ENCODE measurements at regions not wholly inside any gene's neighbourhood (a gene's known extent, or its start where the extent isn't known, plus 50 kb on each side); places are given as distances from the start of the nearest gene placed in this dataset.

DNA sequence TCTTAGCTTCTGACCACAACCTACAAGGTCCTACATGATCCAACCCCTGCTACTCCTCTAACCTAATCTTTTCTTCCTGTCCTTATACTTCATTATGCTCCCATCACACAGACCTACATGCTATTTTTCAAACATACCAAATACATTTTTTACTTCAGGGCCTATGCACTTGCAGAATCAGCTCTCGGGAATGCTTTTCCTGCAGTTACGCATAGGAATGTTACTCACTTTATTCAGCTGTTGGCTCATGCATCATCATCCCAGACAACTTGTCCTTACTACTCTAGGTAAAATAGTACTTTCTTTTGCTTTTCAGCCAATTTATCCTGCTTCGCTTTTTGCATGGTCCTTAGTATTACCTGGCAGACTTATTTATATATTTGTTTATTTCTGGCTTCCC is 105.6 kb downstream of the OXSM start:
- Histone ChIP-seq H3K4me3 (ENCODE audit: low read depth, low read length) (no peak overlapping the region), H3K36me3 (ENCODE audit: control insufficient read depth, insufficient read depth, low read length) (no peaks in the 10 kb centered on the region), H3K27ac (ENCODE audit: low read depth, low read length) (no peak overlapping the region), H3K9ac (ENCODE audit: low read length) (no peak overlapping the region), H3K27me3 (ENCODE audit: control insufficient read depth, insufficient read depth, low read length) (no peaks in the 10 kb centered on the region), H3K4me1 (ENCODE audit: control insufficient read depth, insufficient read depth, low read length) (peaks cover 9% of the 10 kb centered on the region), H3K9me3 (ENCODE audit: control insufficient read depth, insufficient read depth, low read depth, low read length) (no peaks in the 10 kb centered on the region)

DNA sequence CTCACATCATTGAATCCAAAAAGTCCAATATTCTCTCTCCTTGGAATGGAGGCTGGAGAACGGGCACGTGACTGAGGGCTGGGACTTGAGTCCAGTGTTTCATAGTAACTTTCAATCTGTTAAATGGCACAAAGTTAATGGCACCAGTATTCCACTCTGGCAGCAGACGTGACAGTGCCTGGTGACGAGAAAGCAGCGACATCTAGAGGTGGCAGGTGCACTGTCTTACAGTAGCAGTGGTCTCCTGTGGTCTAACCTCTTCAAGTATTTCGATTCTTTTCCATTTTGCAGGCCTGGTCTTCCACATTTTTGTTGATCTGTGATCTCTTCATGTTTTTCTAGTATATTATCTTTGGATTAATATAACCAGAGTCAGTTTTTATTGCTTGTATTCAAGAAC is 107.1 kb downstream of the OXSM start:
- no peaks in the 10 kb centered on the region for H3K27me3 ChIP-seq (ENCODE audit: control insufficient read depth, insufficient read depth, low read length)
- no peak overlapping the region for H3K9ac ChIP-seq (ENCODE audit: low read length)
- no peaks in the 10 kb centered on the region for H3K36me3 ChIP-seq (ENCODE audit: control insufficient read depth, insufficient read depth, low read length)
- no peaks in the 10 kb centered on the region for H3K9me3 ChIP-seq (ENCODE audit: control insufficient read depth, insufficient read depth, low read depth, low read length)
- peaks cover 9% of the 10 kb centered on the region for H3K4me1 ChIP-seq (ENCODE audit: control insufficient read depth, insufficient read depth, low read length)
- H3K4me3 ChIP-seq (ENCODE audit: low read depth, low read length) = no peak overlapping the region
- H3K27ac ChIP-seq (ENCODE audit: low read depth, low read length) = no peak overlapping the region

DNA sequence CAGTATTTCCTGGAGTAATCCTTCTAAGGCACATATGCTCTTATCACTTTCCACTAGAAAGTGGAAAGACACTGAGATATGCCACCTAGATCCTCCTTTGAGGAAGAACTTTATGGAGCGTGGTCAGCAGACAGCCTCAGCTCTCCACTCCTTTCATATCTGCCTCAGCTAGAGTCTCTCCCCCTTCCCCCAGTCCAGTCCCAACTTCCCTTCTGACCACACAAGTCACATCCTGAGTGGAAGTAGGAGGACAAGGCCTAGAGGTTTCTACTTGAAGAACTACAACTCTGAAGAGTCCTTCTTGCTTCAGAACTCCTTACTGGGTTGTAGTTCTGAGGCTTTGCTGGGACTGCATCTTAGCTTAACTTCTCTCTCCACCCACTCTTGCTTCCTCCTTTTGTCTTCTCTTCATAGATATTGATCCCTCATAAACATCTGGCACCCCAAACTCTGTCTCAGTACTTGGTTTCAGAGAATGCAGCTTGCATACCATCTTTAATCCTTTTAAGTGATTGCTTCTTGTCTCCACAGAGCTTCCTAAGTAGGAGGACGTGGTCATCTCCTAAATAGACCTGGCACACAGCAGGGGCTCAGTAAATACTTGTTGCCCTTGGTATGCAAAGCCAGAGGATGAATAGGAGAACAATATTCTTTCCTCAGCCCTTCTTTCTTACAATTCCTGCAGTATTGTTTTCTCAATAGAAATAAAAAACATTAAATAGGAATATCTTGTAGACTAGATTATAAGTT is 109.6 kb downstream of the OXSM start:
- Histone ChIP-seq H3K9me3 (ENCODE audit: control insufficient read depth, insufficient read depth, low read depth, low read length) (no peaks in the 10 kb centered on the region), H3K36me3 (ENCODE audit: control insufficient read depth, insufficient read depth, low read length) (no peaks in the 10 kb centered on the region), H3K27ac (ENCODE audit: low read depth, low read length) (no peak overlapping the region), H3K4me3 (ENCODE audit: low read depth, low read length) (no peak overlapping the region), H3K4me1 (ENCODE audit: control insufficient read depth, insufficient read depth, low read length) (peaks cover 15% of the 10 kb centered on the region), H3K27me3 (ENCODE audit: control insufficient read depth, insufficient read depth, low read length) (no peaks in the 10 kb centered on the region), H3K9ac (ENCODE audit: low read length) (no peak overlapping the region)

DNA sequence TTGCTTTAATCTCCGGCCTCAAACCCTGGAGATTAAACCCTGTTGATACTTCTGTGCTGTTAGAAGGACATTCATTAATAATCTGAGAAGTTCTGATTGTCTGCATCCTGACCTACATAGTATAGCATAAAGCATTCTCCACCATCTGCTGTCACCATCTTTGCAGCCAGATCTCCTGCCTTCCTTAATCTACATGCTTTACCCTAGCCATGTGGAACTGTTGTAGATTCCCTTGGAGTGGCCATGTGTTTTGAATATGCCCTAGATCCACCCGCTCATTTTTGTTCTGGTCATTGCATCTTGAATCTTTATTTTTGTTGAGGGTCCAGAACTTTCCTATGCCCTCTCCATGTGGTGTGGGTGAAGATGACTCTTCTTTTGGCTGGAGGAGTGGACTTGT is 110.3 kb downstream of the OXSM start:
- Histone ChIP-seq H3K36me3 (ENCODE audit: control insufficient read depth, insufficient read depth, low read length) (no peaks in the 10 kb centered on the region), H3K27me3 (ENCODE audit: control insufficient read depth, insufficient read depth, low read length) (no peaks in the 10 kb centered on the region), H3K9ac (ENCODE audit: low read length) (no peak overlapping the region), H3K9me3 (ENCODE audit: control insufficient read depth, insufficient read depth, low read depth, low read length) (no peaks in the 10 kb centered on the region), H3K27ac (ENCODE audit: low read depth, low read length) (no peak overlapping the region), H3K4me3 (ENCODE audit: low read depth, low read length) (no peak overlapping the region), H3K4me1 (ENCODE audit: control insufficient read depth, insufficient read depth, low read length) (peaks cover 16% of the 10 kb centered on the region)

DNA sequence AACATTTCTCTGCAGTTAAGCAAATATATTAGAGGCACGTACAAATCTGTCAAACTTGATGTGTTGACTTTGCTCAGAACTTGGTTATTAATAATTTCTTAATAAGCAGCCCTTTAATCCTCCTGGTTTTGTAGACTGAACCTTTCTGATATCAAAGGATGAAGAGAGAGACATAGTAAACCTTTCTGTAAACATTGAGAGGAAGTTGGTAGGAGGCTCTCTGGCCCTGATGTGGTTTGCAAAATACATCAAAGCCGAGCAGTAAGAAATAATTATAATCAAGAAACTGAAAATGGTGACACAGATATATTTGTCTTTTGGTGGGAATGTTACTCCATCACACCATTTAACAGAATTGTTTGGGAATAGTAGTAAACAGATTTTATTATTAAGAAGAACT is 111.9 kb downstream of the OXSM start:
- no peaks in the 10 kb centered on the region for H3K36me3 ChIP-seq (ENCODE audit: control insufficient read depth, insufficient read depth, low read length)
- no peak overlapping the region for H3K4me3 ChIP-seq (ENCODE audit: low read depth, low read length)
- peaks cover 29% of the 10 kb centered on the region for H3K4me1 ChIP-seq (ENCODE audit: control insufficient read depth, insufficient read depth, low read length)
- H3K9ac ChIP-seq (ENCODE audit: low read length) = no peak overlapping the region
- no peaks in the 10 kb centered on the region for H3K9me3 ChIP-seq (ENCODE audit: control insufficient read depth, insufficient read depth, low read depth, low read length)
- H3K27me3 ChIP-seq (ENCODE audit: control insufficient read depth, insufficient read depth, low read length) = no peaks in the 10 kb centered on the region
- no peak overlapping the region for H3K27ac ChIP-seq (ENCODE audit: low read depth, low read length)

DNA sequence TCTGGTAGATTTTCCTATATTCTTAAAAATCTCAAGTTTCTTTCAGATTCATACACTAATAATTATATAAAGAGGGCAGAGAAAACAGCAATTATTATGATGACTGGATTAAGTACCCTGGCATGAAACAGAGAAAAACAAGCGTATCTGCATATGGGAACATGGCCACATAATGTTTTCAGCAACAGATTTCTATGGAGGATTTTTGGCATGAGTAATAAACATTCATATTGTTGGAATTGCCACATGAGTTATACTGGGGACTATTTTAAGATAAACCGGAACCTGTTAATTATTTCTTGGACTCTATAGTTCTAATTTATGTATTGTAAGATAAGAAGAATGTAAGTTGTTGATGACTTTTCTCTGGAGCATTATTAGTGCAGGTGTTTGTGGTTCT is 112.7 kb downstream of the OXSM start:
- H3K27me3 ChIP-seq (ENCODE audit: control insufficient read depth, insufficient read depth, low read length) = no peaks in the 10 kb centered on the region
- peaks cover 29% of the 10 kb centered on the region for H3K4me1 ChIP-seq (ENCODE audit: control insufficient read depth, insufficient read depth, low read length)
- no peaks in the 10 kb centered on the region for H3K9me3 ChIP-seq (ENCODE audit: control insufficient read depth, insufficient read depth, low read depth, low read length)
- H3K4me3 ChIP-seq (ENCODE audit: low read depth, low read length) = no peak overlapping the region
- no peak overlapping the region for H3K9ac ChIP-seq (ENCODE audit: low read length)
- no peak overlapping the region for H3K27ac ChIP-seq (ENCODE audit: low read depth, low read length)
- no peaks in the 10 kb centered on the region for H3K36me3 ChIP-seq (ENCODE audit: control insufficient read depth, insufficient read depth, low read length)

DNA sequence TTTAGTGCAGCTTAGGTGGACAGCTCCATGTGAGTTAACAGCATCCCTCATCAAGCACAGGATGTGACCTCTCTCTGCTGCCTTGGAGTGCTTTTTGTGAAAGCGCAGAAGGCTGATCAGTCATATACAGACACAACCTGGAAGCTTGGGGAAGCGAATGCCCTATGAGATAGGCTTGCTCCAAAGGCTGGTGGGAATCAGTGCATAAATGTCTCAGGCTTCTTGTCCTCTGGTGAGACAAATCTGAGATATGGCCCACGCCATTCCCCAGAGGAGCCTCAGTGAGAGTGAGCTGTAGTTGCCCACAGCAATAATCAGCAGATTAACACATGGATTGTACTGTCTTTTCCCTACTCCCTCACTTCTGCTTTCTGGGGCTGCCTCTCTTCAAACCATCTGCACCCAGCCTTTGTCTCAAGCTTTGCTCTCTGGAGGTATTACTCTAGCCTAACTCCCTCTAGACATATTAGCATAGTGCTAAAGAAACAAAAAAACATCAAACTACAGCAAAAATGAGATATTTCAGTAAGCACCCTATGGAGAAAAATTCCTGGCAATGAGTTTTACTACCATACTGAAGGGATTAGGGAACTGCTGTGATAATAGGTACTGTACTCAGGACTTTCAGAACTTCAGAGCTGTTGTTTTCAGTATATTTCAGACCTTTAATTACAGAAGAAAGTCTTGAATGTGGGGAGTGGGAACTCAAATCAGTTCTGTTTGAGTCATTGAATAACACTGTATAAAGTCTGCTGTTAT is 113.7 kb downstream of the OXSM start:
- peaks cover 29% of the 10 kb centered on the region for H3K4me1 ChIP-seq (ENCODE audit: control insufficient read depth, insufficient read depth, low read length)
- no peaks in the 10 kb centered on the region for H3K36me3 ChIP-seq (ENCODE audit: control insufficient read depth, insufficient read depth, low read length)
- H3K4me3 ChIP-seq (ENCODE audit: low read depth, low read length) = no peak overlapping the region
- H3K27ac ChIP-seq (ENCODE audit: low read depth, low read length) = no peak overlapping the region
- H3K9ac ChIP-seq (ENCODE audit: low read length) = no peak overlapping the region
- H3K9me3 ChIP-seq (ENCODE audit: control insufficient read depth, insufficient read depth, low read depth, low read length) = no peaks in the 10 kb centered on the region
- no peaks in the 10 kb centered on the region for H3K27me3 ChIP-seq (ENCODE audit: control insufficient read depth, insufficient read depth, low read length)

DNA sequence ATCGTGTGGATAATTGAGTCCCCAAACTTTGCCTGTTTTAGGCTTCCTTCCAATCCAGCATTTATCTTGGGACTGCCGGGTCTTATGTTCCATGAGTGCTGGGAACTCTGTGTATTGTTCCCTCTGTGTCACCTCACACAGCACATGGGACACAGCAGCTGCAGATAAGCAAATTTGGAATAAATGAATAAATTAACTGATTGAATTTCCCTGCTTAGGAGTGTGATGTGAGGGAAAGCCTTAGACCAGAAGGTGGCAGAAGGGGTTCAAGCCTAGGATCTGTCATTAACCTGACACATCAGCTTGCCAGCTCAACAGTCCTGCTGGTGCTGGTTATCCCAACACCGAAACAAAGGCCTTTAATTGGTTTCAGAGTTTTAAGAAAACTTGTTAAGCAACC is 114.3 kb downstream of the OXSM start:
- H3K27me3 ChIP-seq (ENCODE audit: control insufficient read depth, insufficient read depth, low read length) = no peaks in the 10 kb centered on the region
- H3K9ac ChIP-seq (ENCODE audit: low read length) = no peak overlapping the region
- H3K27ac ChIP-seq (ENCODE audit: low read depth, low read length) = no peak overlapping the region
- H3K36me3 ChIP-seq (ENCODE audit: control insufficient read depth, insufficient read depth, low read length) = no peaks in the 10 kb centered on the region
- H3K4me1 ChIP-seq (ENCODE audit: control insufficient read depth, insufficient read depth, low read length) = peaks cover 29% of the 10 kb centered on the region
- H3K9me3 ChIP-seq (ENCODE audit: control insufficient read depth, insufficient read depth, low read depth, low read length) = no peaks in the 10 kb centered on the region
- no peak overlapping the region for H3K4me3 ChIP-seq (ENCODE audit: low read depth, low read length)

DNA sequence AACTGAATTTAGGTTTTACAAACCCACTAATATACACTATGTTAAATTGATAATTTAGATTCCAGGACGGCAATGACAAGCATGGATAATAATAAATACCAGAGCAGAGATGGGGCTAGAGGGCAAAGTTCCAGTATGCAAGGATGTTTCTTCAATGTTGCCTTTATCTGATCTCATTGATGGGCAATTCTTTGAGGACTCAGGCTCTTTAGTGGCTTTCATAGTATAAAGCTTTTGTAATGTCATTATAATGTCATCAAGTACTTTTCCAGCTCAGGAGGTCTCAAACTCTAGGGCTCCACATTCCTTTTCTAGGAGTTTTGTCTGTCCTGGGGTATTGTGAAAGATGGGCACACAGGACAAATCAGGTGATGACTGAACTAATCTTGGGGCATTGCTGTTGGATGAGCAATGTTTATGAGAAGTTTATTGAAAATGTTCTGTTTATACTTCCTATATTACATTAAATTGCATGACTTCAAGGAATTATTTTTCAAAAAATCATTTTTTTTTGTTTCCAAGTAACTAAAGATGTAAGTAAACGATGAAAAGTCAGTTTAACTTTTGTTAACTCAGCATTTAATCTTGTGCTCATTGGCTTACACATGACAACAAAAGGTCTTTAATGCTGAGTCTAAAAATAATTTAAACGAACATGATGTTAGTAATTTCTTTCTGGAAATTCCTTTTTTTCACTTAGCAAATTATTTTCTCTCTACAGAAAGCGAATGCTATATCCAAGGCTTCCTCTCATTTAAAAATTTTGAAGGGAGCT is 116.4 kb downstream of the OXSM start:
- no peak overlapping the region for H3K4me3 ChIP-seq (ENCODE audit: low read depth, low read length)
- no peak overlapping the region for H3K27ac ChIP-seq (ENCODE audit: low read depth, low read length)
- no peaks in the 10 kb centered on the region for H3K36me3 ChIP-seq (ENCODE audit: control insufficient read depth, insufficient read depth, low read length)
- no peaks in the 10 kb centered on the region for H3K27me3 ChIP-seq (ENCODE audit: control insufficient read depth, insufficient read depth, low read length)
- H3K9ac ChIP-seq (ENCODE audit: low read length) = no peak overlapping the region
- no peaks in the 10 kb centered on the region for H3K9me3 ChIP-seq (ENCODE audit: control insufficient read depth, insufficient read depth, low read depth, low read length)
- H3K4me1 ChIP-seq (ENCODE audit: control insufficient read depth, insufficient read depth, low read length) = peaks cover 21% of the 10 kb centered on the region

DNA sequence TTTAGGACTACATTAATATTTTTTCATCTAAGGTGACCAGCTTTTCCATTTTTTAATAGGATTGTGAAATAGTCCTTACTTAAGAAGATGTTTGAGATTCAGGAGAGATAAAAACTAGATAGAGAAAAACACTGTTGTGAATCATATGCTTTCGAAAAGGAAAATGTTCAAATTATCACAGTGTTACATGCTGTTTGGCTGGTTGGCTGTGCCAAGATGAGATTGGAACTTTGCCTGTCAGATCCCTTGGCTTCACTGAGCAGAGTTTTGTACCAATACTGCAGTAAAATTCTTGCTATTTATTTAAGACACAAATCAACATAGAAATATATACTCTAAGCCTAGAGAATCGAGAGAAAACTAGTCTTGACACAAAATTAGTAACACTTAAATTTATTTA is 117.2 kb downstream of the OXSM start:
- H3K9me3 ChIP-seq (ENCODE audit: control insufficient read depth, insufficient read depth, low read depth, low read length) = no peaks in the 10 kb centered on the region
- H3K27ac ChIP-seq (ENCODE audit: low read depth, low read length) = no peak overlapping the region
- H3K4me3 ChIP-seq (ENCODE audit: low read depth, low read length) = no peak overlapping the region
- no peak overlapping the region for H3K9ac ChIP-seq (ENCODE audit: low read length)
- H3K36me3 ChIP-seq (ENCODE audit: control insufficient read depth, insufficient read depth, low read length) = no peaks in the 10 kb centered on the region
- peaks cover 21% of the 10 kb centered on the region for H3K4me1 ChIP-seq (ENCODE audit: control insufficient read depth, insufficient read depth, low read length)
- H3K27me3 ChIP-seq (ENCODE audit: control insufficient read depth, insufficient read depth, low read length) = no peaks in the 10 kb centered on the region

DNA sequence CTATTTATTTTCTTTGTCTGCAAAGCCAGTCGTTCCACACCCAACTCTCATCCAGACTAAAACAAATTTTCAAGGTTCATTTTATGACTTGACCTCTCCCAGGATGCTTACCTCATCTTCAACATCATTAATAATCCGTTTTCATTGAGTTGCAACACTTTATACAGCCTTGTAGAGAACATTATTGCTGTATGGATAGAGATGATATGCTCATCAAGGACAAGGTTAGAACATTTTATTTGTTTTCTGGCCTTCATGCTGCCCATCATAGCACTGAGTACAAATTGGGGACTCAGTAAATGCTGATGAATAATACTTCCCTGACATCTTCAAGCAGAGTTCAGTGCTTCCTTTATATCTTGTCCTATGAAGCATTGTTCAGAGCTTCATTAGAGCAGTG is 120.2 kb downstream of the OXSM start:
- no peaks in the 10 kb centered on the region for H3K36me3 ChIP-seq (ENCODE audit: control insufficient read depth, insufficient read depth, low read length)
- peaks cover 14% of the 10 kb centered on the region for H3K4me1 ChIP-seq (ENCODE audit: control insufficient read depth, insufficient read depth, low read length)
- no peaks in the 10 kb centered on the region for H3K9me3 ChIP-seq (ENCODE audit: control insufficient read depth, insufficient read depth, low read depth, low read length)
- no peak overlapping the region for H3K9ac ChIP-seq (ENCODE audit: low read length)
- H3K4me3 ChIP-seq (ENCODE audit: low read depth, low read length) = no peak overlapping the region
- no peak overlapping the region for H3K27ac ChIP-seq (ENCODE audit: low read depth, low read length)
- H3K27me3 ChIP-seq (ENCODE audit: control insufficient read depth, insufficient read depth, low read length) = no peaks in the 10 kb centered on the region
